IMR-90 (cell line): ENCODE measurements at regions not wholly inside any gene's neighbourhood (a gene's known extent, or its start where the extent isn't known, plus 50 kb on each side); places are given as distances from the start of the nearest gene placed in this dataset.

Source experiments
- ATAC-seq: fragments of 200-7000 bp; cut with Tn5 transposase; 2 replicates; pipeline ENCODE4 v1.9.1; 2020; ENCODE audit warnings: low read depth, mild to moderate bottlenecking, moderate library complexity
- BruUV-seq: library from RNA; stranded (reverse); fragments of 400-500 nt; replicated peaks from 2 replicates; lab custom pipeline; 2021; lab: Mats Ljungman, UMichigan
- CTCF ChIA-PET: fragments of 300-600 bp; formaldehyde crosslinking; extraction: SDS; loops from one replicate; lab custom pipeline; 2021; ENCODE audit warnings: antibody characterized with exemption; lab: Yijun Ruan, JAX
- POLR2A ChIA-PET: fragments of 300-600 bp; sonication (Branson Sonifier 250); formaldehyde crosslinking; loops from one replicate; lab custom pipeline; 2022; ENCODE audit warnings: antibody characterized with exemption; ENCODE audit not compliant: unreplicated experiment; lab: Charles Lee
- DNase-seq: peaks from one replicate; pipeline ENCODE4 v3.0.0; 2013
- H2AFZ ChIP-seq: replicated peaks from 2 replicates; pipeline ENCODE3; 2013; ENCODE audit warnings: low read length, mild to moderate bottlenecking; ENCODE audit not compliant: poor library complexity
- H2AK5ac ChIP-seq: 2 replicates; pipeline ENCODE4 v1.6.1; 2013; ENCODE audit warnings: low read depth, low read length, inconsistent platforms
- H2AK9ac ChIP-seq: replicated peaks from 2 replicates; pipeline ENCODE3; 2013; ENCODE audit warnings: mild to moderate bottlenecking, low read depth, low read length, moderate library complexity; ENCODE audit not compliant: poor library complexity
- H2BK120ac ChIP-seq: 2 replicates; pipeline ENCODE4 v1.6.1; 2013; ENCODE audit warnings: low read depth, low read length, inconsistent platforms
- H2BK15ac ChIP-seq: 3 replicates; pipeline ENCODE4 v1.6.1; 2013; ENCODE audit warnings: low read depth, low read length, inconsistent platforms
- H2BK20ac ChIP-seq: 2 replicates; pipeline ENCODE4 v1.6.1; 2013; ENCODE audit warnings: low read depth, mild to moderate bottlenecking, inconsistent platforms, low read length, moderate library complexity
- H2BK5ac ChIP-seq: 2 replicates; pipeline ENCODE4 v1.6.1; 2013; ENCODE audit warnings: mild to moderate bottlenecking, low read depth, low read length, inconsistent platforms; ENCODE audit not compliant: poor library complexity, severe bottlenecking
- H3K14ac ChIP-seq: replicated peaks from 2 replicates; pipeline ENCODE4 v1.6.1; 2013; ENCODE audit warnings: low read depth, low read length, inconsistent platforms
- H3K18ac ChIP-seq: 2 replicates; pipeline ENCODE4 v1.6.1; 2013; ENCODE audit warnings: low read depth, low read length, control low read depth
- H3K23ac ChIP-seq: 2 replicates; pipeline ENCODE4 v1.6.1; 2013; ENCODE audit warnings: low read depth, low read length, inconsistent platforms
- H3K27ac ChIP-seq: 2 replicates; pipeline ENCODE4 v1.5.1; 2013; ENCODE audit warnings: mild to moderate bottlenecking, control low read depth, low read length; ENCODE audit not compliant: insufficient read depth
- H3K27me3 ChIP-seq: 2 replicates; pipeline ENCODE4 v1.6.1; 2013; ENCODE audit warnings: low read length; ENCODE audit not compliant: control insufficient read depth, insufficient read depth
- H3K36me3 ChIP-seq: 2 replicates; pipeline ENCODE4 v1.6.1; 2013; ENCODE audit warnings: low read length, mixed read lengths; ENCODE audit not compliant: control insufficient read depth, insufficient read depth
- H3K4ac ChIP-seq: 2 replicates; pipeline ENCODE4 v1.6.1; 2013; ENCODE audit warnings: low read depth, low read length, inconsistent platforms
- H3K4me1 ChIP-seq: 2 replicates; pipeline ENCODE4 v1.6.1; 2013; ENCODE audit warnings: low read length, mixed read lengths; ENCODE audit not compliant: control insufficient read depth, insufficient read depth
- H3K4me2 ChIP-seq: 2 replicates; pipeline ENCODE4 v1.6.1; 2013; ENCODE audit warnings: low read depth, mild to moderate bottlenecking, control low read depth, low read length, moderate library complexity
- H3K4me3 ChIP-seq: 2 replicates; pipeline ENCODE4 v1.5.1; 2013; ENCODE audit warnings: low read depth, mild to moderate bottlenecking, control low read depth, low read length, moderate library complexity; ENCODE audit not compliant: insufficient read depth
- H3K56ac ChIP-seq: 2 replicates; pipeline ENCODE4 v1.6.1; 2013; ENCODE audit warnings: low read length, inconsistent platforms; ENCODE audit not compliant: insufficient read depth; ENCODE audit errors: extremely low read depth
- H3K79me1 ChIP-seq, 2 experiments: 2 replicates each; pipeline ENCODE4 v1.6.1; 2013; ENCODE audit warnings: low read length in 2 of 2, inconsistent platforms in 1 of 2, low read depth in 1 of 2
- H3K9ac ChIP-seq: 2 replicates; pipeline ENCODE4 v1.6.1; 2013; ENCODE audit warnings: low read depth, low read length, control low read depth
- H3K9me1 ChIP-seq: 2 replicates; pipeline ENCODE4 v1.6.1; 2013; ENCODE audit warnings: low read length, inconsistent platforms; ENCODE audit not compliant: insufficient read depth
- H3K9me3 ChIP-seq: 2 replicates; pipeline ENCODE4 v1.6.1; 2013; ENCODE audit warnings: low read length; ENCODE audit not compliant: control insufficient read depth, insufficient read depth
- H4K20me1 ChIP-seq: 2 replicates; pipeline ENCODE4 v1.6.1; 2013; ENCODE audit warnings: low read length, inconsistent platforms; ENCODE audit not compliant: insufficient read depth
- H4K5ac ChIP-seq: 2 replicates; pipeline ENCODE4 v1.6.1; 2013; ENCODE audit warnings: mild to moderate bottlenecking, low read depth, low read length, control low read depth
- H4K8ac ChIP-seq, 2 experiments: 2 replicates each; pipeline ENCODE4 v1.6.1; 2013; ENCODE audit warnings: low read depth in 2 of 2, low read length in 2 of 2, control low read depth in 1 of 2, inconsistent platforms in 1 of 2
- H4K91ac ChIP-seq: 2 replicates; pipeline ENCODE4 v1.6.1; 2013; ENCODE audit warnings: low read depth, low read length, inconsistent platforms; ENCODE audit not compliant: insufficient read depth
- ELK1 ChIP-seq: fragments of 150-350 bp; IDR thresholded peaks from 2 replicates; pipeline ENCODE4 v1.6.1; 2016; ENCODE audit warnings: low read depth, mild to moderate bottlenecking, low read length, moderate library complexity, borderline replicate concordance
- MAFK ChIP-seq: IDR thresholded peaks from 2 replicates; pipeline ENCODE4 v1.6.1; 2012; ENCODE audit warnings: low read depth, low read length, improper control_type of control experiment
- NFE2L2 ChIP-seq: fragments of 150-350 bp; IDR thresholded peaks from 2 replicates; pipeline ENCODE4 v1.6.1; 2016; ENCODE audit warnings: low read depth, mild to moderate bottlenecking, low read length
- WGBS, 2 experiments: methylation state at CpG; one replicate each; pipeline versions ENCODE4 v1.1.5 to v1.1.7; 2013; ENCODE audit warnings: missing lambda C conversion rate in 2 of 2; ENCODE audit not compliant: insufficient read length in 1 of 2; ENCODE audit errors: extremely low coverage in 2 of 2; 5-methylcytosine and 5-hydroxymethylcytosine counted together
- dilution Hi-C: fragments of 300-500 bp; cut with HindIII; formaldehyde crosslinking; loops from one replicate; pipeline ENCODE4 v1.14.3; 2018; ENCODE audit warnings: low sequenced_read_pairs; ENCODE audit not compliant: unreplicated experiment
- in situ Hi-C: fragments of 300-500 bp; cut with MboI; formaldehyde crosslinking; loops from 3 replicates; pipeline ENCODE4 v1.14.3; 2019; ENCODE audit warnings: low sequenced_read_pairs, inconsistent platforms, mixed read lengths
- intact Hi-C: fragments of 100-400 bp; cut with micrococcal nuclease; formaldehyde crosslinking; loops from 2 replicates; pipeline ENCODE4 v1.10.0; 2022

- POLR2A ChIA-PET = no interaction called here
- Histone ChIP-seq H2BK20ac (no peak overlapping the region), H3K4me2 (no peak overlapping the region), H2BK15ac (no peak overlapping the region), H4K91ac (no peak overlapping the region), H3K14ac (no peak overlapping the region), H3K9me3 (no peaks in the 10 kb centered on the region), H2AK9ac (no peak overlapping the region), H3K36me3 (no peaks in the 10 kb centered on the region), H4K20me1 (no peaks in the 10 kb centered on the region), H3K9ac (no peak overlapping the region), H2AK5ac (no peak overlapping the region), H3K4ac (no peak overlapping the region), H3K4me3 (no peak overlapping the region), H4K8ac (no peak overlapping the region), H2BK5ac (no peak overlapping the region), H4K5ac (no peak overlapping the region), H3K27me3 (no peaks in the 10 kb centered on the region), H3K23ac (no peak overlapping the region), H3K56ac (no peak overlapping the region), H3K18ac (no peak overlapping the region), H3K4me1 (no peaks in the 10 kb centered on the region), H2AFZ (no peak overlapping the region), H3K27ac (no peak overlapping the region), H3K79me1 (no peaks in the 10 kb centered on the region), H3K9me1 (no peaks in the 10 kb centered on the region), H2BK120ac (no peak overlapping the region)
- CTCF ChIA-PET = no interaction called here
- dilution Hi-C loops (no loop called here), in situ Hi-C loops (no loop called here), intact Hi-C loops (no loop called here)
- TF ChIP-seq NFE2L2 (no peak), ELK1 (no peak), MAFK (no peak)
- no peak for DNase-seq
- WGBS, 2 experiments = no CpG with 5 or more reads among the region's 1 CpG
- no peak for ATAC-seq
- no TSS peak for BruUV-seq
These were observed 126.9 kb downstream of the TRMT11 start for GRCh38 chr6:126113261-126113660.
